ENCODE measurements at regions not wholly inside any gene's neighbourhood (a gene's known extent, or its start where the extent isn't known, plus 50 kb on each side); places are given as distances from the start of the nearest gene placed in this dataset.

GRCh38 chr13:85277748-85278147, 521.5 kb downstream of the SLITRK6 start:
- BruUV-seq (replicated peaks), result no TSS peak
- POLR2A ChIA-PET, result interaction anchor here (0.6 to 1.0 kb wide), 4 partner anchors 8 to 339 kb away, joined by 3 to 4 read pairs (median 3); no protein-coding TSS in a partner anchor
- intact Hi-C loops (cut with micrococcal nuclease; ENCODE audit: unreplicated experiment), result no loop called here
- no peak overlapping the region for H2AFZ ChIP-seq (ENCODE audit: low read length)
- no peaks in the 10 kb centered on the region for H3K79me2 ChIP-seq (ENCODE audit: insufficient read depth, low read depth, low read length)
- no peaks in the 10 kb centered on the region for H3K9me2 ChIP-seq (ENCODE audit: insufficient read depth, low read length)
- no peak for DNase-seq (ENCODE audit: low spot score)
- no peak overlapping the region for H3K4me3 ChIP-seq (ENCODE audit: low read depth, low read length, poor library complexity, severe bottlenecking)
- H3K4me1 ChIP-seq (ENCODE audit: insufficient read depth, low read length, poor library complexity, severe bottlenecking), result no peaks in the 10 kb centered on the region
- H3K9me3 ChIP-seq (ENCODE audit: low read length), result no peaks in the 10 kb centered on the region
- no peak overlapping the region for H3K4me2 ChIP-seq (ENCODE audit: low read length)
- no peak overlapping the region for H3K27ac ChIP-seq (ENCODE audit: low read depth, low read length, poor library complexity, severe bottlenecking)
- CTCF ChIA-PET (ENCODE audit: unreplicated experiment), result no interaction called here
- no peak for TF ChIP-seq CTCF (conservative IDR thresholded peaks at IDR 0.05; ENCODE audit: low read length)
- TF ChIP-seq EZH2phosphoT487 (IDR thresholded peaks at IDR 0.05; ENCODE audit: borderline replicate concordance, low read depth, low read length), result no peak
- no peaks in the 10 kb centered on the region for H4K20me1 ChIP-seq (ENCODE audit: insufficient read depth, low read length)
- no peaks in the 10 kb centered on the region for H3K36me3 ChIP-seq (ENCODE audit: insufficient read depth, low read length)

GRCh38 chr13:85266771-85267170, 532.4 kb downstream of the SLITRK6 start:
- ChIA-PET CTCF (ENCODE audit: unreplicated experiment) (no interaction called here), POLR2A (no interaction called here)

More at GRCh38 chr13:85266771-85267170, 532.4 kb downstream of the SLITRK6 start:
- Histone ChIP-seq H3K4me3 (ENCODE audit: low read depth, low read length, poor library complexity, severe bottlenecking) (no peak overlapping the region), H3K9me3 (ENCODE audit: low read length) (no peaks in the 10 kb centered on the region), H3K4me2 (ENCODE audit: low read length) (no peak overlapping the region), H2AFZ (ENCODE audit: low read length) (no peak overlapping the region), H3K79me2 (ENCODE audit: insufficient read depth, low read depth, low read length) (no peaks in the 10 kb centered on the region), H3K27ac (ENCODE audit: low read depth, low read length, poor library complexity, severe bottlenecking) (no peak overlapping the region), H3K4me1 (ENCODE audit: insufficient read depth, low read length, poor library complexity, severe bottlenecking) (no peaks in the 10 kb centered on the region), H3K9me2 (ENCODE audit: insufficient read depth, low read length) (no peaks in the 10 kb centered on the region), H4K20me1 (ENCODE audit: insufficient read depth, low read length) (no peaks in the 10 kb centered on the region), H3K36me3 (ENCODE audit: insufficient read depth, low read length) (no peaks in the 10 kb centered on the region)
- intact Hi-C loops (cut with micrococcal nuclease; ENCODE audit: unreplicated experiment), result no loop called here
- BruUV-seq (replicated peaks), result no TSS peak
- TF ChIP-seq EZH2phosphoT487 (IDR thresholded peaks at IDR 0.05; ENCODE audit: borderline replicate concordance, low read depth, low read length) (no peak), CTCF (conservative IDR thresholded peaks at IDR 0.05; ENCODE audit: low read length) (no peak)
- no peak for DNase-seq (ENCODE audit: low spot score)
